GM03348 (cell line): ENCODE measurements at regions not wholly inside any gene's neighbourhood (a gene's known extent, or its start where the extent isn't known, plus 50 kb on each side); places are given as distances from the start of the nearest gene placed in this dataset.

Experiments used
- DNase-seq: peaks from one replicate; pipeline ENCODE4 v3.0.0; 2012; ENCODE audit warnings: low spot score

DNA sequence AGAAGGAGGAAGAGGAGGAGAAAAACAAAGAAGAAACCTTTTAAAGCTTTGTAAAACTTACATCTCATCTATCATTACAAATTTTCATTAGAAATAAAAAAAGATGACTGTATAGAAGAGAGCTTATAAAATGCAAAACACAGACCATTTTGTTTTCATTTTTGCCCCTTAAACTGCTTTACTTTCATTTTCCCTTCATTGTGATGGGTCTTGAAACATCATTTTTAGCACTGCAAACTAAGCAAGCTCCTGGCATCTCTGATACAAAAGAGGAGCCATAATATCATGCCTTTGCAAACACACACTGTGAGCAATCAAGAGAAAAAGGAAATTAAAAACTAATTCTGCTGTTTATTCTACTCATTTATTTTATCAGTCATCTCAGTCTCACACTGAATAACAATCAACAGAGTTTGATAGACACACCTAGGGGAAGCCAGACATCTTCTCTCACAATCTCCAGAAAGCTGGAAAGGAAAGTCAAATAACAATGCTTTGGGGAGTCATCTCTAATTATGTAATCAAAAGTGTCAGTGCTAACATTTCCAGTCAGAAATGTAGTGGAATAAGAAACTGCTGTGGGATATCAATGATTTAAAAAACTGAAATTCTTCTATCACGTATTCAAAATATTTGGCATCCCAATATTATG is 467.7 kb upstream of the FAT3 start:
- no peak for DNase-seq

DNA sequence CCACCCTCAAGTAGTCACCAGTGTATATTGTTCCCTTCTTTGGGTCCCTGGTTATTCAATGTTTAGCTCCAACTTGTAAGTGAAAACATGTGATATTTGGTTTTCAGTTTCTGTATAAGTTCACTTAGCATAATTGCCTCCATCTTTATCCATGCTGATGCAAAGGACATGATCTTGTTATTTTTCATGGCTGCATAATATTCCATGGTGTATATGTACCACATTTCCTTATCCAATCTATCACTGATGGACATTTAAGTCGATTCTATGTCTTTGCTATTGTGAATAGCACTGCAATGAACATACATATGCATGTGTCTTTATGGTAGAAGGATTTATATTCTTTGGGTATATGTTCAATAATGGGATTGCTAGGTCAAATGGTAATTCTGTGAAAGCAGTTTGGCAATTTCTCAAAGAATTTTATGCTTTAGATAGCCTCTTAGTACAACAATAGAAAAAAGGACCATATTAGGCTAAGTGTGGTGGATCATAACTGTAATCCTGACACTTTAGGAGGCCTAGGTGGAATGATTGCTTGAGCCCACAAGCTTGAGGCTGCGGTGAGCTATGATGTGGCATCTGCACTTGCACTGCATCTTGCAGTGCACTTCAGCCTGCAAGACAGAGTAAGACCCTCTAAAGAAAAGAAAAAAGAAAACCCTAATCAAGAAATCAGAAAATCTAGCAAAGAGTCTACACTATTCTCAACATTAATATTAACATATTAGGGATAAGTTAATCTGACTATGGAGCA is 468.5 kb upstream of the FAT3 start:
- no peak for DNase-seq

DNA sequence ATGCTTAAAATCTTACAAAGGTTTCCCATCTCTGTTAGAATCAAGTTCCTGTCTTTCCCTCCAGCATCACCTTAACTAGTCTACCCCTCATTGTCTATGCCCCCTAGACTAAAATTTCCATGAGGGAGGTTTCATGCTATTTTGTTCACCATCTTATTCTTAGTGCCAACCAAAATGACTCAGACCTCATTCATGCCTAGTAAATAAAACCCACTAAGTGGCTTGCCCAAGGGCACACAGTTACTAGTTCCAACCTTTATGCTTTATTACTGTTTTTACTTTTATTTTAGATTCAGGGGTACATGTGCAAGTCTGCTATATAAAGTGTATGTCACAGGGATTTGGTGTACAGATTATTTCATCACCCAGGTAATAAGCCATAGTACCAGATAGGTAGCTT is 469.1 kb upstream of the FAT3 start:
- DNase-seq = no peak

DNA sequence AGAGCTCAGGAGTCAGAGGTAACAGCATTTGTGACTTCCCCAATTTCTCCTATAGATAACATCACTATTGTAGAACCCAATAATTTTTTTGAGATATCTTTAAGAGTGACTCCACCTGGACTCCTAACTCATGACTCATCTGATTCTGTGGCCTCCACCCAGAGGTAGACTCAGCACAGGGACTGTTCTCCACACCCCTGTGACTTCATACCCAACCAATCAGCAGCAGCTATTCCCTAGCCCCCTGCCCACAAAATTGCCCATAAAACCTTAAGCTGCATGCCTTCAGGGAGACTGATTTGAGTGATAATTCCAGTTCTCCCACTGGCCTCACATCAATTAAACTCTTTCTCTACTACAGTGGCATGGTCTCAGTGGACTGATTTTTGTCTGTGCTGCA is 475.4 kb upstream of the FAT3 start:
- no peak for DNase-seq

DNA sequence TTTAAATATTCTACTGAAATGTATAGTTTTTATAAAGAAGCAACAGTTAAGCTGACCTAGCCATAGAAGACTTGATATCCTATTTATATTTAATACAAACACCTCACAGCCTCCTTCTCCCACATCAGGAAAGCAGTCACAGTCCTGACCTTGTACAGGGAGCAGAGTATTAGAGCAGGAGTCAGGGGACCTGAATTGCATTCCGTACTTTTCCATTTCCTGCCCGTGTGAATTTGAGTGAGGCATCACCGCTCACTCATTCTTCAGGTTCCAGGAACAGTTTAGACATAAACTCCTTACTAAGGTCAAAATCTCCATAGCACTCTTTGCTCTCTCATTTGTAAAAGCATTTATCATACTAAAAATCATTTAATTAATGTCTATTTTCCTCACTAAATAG is 482.5 kb upstream of the FAT3 start:
- DNase-seq = no peak

DNA sequence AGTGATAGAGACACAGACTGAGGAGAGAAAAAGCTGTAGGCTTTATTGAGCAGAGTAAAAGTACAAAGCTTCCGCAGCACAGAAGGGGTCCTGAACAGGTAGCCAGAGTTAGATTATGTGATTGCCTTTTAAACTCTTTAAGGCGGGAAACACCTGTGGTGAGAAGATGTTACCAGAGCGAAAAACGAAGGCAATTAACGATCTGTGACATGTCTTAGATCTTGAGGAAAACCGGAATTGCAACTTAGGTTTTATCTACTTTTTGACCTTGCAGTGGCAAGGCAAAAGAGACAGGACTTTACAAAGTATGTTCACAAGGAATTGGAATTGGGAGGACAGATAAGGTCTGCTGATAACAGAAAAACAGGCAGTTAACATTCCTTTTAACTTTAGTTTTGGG is 493.6 kb upstream of the FAT3 start:
- DNase-seq = no peak

DNA sequence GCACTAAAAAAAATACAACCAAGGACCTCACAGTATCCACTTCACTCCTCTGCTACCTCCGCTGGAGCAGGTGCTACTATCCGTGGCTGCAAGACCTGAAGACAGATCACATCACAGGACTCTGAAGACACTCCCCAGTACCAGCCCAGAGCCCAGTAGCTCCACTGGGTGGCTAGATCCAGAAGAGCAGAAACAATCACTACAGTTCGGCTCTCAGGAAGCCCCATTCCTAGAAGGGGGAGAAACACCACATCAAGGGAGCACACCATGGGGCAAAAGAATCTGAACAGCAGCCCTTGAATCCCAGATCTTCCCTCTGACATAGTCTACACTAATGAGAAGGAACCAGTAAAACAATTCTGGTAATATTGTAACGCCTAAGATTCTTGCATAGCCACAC is 494.0 kb upstream of the FAT3 start:
- DNase-seq = no peak

DNA sequence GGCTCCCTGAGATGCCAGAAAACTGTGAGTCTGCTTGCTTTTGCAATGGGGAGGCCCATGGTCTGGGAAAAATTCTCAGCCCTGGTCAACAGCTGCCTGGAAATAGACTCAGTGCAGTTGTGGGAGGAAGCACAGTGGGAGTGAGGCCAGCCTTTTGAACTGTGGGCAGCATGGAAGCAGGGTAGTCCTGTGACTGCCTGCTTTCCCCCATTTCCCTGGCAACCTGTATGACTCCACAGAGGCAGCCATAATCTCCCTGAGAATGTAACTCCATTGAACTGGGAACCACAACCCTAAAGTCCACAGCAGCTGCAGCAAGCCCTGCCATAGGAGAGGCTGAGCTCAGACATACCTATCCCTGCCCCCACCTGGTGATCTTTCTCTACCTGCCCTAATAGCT is 494.6 kb upstream of the FAT3 start:
- no peak for DNase-seq

DNA sequence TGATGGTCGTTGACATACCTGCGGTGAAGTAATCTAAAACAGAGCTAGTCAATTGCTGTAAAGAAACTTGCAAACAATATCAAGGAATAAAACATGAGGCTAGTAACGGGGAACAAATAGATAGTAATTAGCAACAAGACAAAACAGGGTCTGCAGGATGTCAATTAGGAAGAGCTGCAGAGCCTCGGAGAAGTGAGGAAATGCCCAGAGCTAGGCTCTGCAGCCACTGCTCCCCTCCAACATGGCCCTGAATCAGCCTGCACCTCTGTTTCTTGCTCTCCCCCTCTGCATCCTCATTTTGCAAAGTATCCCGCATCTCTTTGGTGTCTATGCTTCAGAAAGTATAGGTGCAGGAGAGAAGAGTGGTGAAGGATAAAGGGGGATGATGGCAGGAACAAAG is 507.4 kb upstream of the FAT3 start:
- no peak for DNase-seq

DNA sequence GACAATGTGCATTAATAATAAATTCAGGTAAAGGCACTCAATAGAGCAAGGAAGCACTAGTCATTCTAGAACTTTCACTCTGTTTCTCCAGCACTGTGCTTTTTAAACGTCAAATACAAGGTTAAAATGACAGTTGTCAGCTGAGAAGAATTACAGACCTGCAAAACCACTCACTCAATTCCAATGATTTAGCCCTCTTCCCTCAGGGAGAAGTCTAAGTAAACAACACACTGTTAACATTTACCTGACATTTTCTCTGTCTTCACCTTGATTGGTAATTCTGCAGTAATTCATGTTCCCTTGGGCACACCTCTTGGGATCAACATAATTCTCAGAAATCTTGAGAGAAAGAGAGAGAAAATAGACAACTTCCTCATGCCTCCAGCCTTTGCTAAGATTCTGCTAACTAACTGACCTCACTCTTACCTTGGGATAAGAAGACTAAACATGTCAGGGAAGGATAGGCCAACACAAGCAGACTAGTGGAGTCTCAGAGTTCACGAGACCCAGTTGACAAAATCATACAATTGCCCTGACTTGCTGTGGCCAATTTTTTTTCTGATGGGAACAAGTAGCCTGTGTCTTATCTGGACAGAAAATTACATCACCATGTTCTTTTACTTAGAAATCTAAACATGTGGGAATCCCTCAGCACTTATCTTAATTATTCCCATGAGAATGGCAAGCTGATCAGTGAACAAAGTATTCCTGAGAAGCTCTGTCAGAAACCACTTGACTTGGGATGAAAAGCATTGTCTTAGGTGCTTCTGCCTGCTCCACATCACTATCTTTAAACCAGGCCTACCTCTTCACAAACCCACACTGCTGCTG is 516.8 kb upstream of the FAT3 start:
- DNase-seq = no peak

DNA sequence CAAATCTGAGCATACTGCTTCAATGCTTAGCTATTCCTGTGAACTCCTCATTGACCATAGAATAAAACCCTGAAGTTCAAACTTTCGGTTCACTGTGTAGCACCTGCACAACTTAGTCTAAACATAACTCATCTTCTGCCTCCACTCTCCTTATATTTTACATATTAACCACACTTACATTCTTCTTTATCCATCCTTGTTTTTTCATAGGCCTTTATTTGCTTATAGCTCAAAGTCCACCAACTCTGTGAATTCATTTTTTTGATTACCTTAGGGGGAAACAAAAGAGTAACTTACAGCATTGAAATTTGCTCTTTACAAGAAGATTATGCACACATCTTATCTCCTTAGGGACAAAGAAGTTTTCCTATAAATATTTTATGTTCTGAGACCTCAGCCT is 521.6 kb upstream of the FAT3 start:
- DNase-seq = no peak

DNA sequence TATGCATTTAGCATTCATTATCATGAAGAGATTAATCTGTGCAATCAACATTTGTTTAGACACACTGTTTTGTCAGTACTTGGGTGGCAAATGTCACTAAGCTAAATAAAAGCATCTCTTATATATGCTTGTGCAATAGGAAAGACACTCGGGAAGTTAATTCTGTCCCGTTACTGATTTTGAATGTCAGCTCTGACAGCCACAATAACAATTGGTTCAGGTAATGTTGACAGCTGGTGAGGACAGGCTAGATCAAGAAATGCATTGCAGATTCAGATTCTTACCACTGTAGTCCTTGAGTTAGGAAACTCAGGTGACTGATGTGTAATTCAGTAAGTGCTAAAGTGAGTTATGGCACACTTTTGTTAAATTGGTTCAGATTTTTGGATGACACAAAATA is 523.8 kb upstream of the FAT3 start:
- no peak for DNase-seq

DNA sequence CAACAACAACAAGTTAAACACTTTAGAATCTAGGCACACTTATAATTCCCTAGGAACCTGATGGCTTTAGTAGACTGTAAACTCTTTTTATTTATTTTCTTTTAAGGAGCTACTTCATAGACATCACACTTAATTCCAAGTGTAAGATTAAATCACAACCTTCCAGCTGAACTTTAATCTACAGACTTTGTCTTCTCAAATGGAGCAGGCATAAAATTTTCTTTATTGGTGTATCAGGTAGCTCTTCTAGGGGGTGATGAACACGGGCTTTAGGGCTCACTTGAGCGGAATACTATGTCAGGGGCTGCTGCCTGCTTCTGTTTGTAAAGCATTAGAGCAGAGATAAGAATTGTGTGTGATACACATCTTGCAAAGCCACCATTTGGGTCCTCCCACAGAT is 525.8 kb upstream of the FAT3 start:
- DNase-seq = no peak

DNA sequence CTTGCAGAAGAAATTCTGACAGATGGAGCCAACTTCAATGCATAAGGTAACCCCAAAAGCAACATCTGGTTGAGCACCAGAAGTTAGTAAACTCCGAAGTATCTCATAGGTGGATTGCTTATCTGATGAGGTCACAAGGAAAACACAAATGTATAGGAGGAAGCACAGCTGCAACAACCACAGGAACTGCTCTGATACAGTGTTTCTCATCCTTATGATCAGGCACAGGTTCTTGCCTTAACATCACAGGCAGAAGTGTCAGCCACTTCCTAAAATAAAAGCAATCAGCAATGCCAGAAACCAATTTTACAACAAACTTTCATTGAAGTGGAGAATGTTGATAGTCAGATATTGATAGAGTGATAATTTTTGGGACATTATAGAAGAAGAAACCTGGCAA is 530.3 kb upstream of the FAT3 start:
- DNase-seq = no peak

DNA sequence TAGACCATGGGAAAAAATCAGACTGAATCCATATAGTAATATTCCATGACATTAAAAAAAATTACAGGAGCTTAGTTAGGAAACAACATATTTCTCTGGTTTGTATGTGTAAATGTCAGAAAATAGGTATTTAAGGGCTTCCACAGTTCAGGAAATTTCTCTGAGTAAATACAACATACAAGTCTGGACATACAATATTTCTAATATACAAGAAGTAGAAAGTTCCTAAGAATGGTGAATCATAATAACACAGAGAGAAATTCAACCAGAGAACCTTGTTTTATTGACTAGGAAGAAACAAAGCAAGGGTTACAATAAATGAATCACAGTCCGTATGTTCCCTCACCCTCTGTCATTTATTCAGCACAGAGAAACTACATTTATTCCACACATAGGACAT is 532.7 kb upstream of the FAT3 start:
- no peak for DNase-seq

DNA sequence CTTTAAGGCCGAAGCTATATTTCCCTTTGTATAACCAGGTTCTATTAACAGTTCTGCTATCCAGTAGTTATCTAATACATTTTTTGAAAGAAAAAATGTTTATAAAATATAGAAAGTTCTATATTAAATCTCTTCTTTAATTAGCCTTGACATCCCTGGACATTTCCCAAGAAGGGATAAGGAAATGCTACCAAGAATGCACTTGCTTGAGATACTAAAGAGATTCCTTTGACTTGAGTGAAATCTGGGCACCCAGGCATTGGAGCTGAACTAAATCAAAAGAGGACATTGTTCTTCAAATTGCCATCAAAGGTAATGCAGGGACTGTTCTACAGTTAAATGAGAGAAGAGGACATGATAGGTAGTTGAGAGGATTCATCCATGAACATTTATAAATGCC is 535.9 kb upstream of the FAT3 start:
- no peak for DNase-seq

DNA sequence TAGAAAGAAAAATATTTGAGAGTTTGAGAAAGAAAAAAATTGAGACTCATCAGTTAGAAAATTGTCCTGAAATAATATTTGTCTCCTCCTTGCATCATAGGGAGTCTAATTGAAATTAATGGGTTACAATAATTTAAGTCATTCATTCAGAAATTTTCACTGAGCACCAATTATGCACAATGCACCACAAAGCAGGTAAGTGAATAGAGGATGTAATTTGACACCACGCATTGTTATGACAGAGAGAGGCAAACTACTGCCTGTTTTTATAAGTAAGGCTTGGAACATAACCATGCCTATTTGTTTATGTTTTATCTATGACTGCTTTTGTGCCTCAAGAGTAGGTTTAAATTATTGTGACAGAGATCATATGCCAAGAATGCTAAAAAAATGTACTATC is 537.9 kb upstream of the FAT3 start:
- DNase-seq = no peak

DNA sequence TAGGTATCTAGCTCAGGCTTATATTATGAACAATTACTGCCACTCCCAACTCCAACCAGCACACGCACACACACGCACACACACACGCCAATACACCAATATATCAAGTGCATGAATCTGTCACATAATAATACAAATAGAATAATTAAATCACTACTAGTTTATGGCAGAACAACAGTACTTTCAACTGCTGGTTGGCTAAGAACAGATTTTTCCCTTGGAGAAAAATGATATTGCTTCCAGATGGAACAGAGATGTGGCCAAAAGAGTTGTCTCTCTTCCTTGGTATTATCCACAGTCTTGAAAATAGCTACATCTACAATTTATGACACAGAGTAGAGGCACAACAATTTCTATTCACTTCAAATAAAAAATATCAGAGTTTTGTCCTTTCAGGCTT is 538.3 kb upstream of the FAT3 start:
- no peak for DNase-seq

DNA sequence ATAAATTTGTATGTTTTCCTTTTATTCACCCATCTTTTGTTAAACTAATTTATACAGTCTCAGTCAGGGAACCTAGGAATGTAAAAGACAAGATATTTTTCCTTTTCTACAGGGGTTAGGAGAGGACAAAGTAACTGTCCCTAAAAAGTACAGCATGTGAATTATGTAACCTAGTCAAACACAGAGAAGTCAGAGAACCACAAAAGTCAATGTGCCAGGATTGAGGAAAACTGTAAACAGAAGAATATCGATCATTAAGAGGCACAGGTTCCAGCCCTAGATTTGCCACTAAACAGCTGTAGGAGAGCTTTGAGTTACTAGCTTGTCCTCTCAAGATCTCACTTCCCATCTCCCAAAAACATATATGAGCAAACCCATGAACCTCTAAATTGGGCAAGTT is 550.9 kb upstream of the FAT3 start:
- DNase-seq = no peak

DNA sequence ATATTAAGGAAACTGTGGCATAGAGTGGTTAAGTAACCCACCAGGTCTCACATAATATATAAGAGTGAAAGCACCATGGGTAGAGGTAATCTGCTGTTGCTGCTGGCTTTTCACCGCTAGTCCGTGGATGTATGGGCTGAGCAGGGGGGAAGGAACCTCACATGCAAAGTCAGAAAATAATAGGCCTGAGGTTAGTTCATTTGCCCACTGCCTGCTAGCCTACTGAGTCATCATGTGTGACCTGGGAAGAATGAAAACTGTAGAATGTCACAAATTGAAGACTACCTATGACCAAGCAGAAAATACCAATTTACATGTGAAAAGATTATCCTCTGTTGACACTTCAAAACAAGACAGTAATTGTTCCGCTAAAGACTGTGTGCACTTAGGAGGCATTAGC is 560.1 kb upstream of the FAT3 start:
- DNase-seq = no peak

DNA sequence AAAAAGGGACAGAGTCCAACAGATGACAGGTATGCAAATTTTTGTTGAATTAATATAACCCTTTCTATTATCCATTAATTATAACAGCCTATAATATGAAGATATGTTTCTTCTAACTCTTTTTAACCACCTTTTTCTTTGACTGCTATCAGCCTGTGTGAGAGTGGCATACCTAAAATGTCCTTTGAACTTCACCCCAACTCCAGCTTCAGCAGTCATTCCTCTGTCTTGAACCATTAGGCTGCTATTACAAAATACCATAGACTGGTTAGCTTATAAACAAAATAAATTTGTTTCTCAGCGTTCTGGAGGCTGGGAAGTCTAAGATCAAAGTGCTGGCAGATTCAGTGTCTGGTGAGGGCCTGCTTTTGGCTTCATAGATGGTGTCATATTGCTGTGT is 564.6 kb upstream of the FAT3 start:
- DNase-seq = no peak

DNA sequence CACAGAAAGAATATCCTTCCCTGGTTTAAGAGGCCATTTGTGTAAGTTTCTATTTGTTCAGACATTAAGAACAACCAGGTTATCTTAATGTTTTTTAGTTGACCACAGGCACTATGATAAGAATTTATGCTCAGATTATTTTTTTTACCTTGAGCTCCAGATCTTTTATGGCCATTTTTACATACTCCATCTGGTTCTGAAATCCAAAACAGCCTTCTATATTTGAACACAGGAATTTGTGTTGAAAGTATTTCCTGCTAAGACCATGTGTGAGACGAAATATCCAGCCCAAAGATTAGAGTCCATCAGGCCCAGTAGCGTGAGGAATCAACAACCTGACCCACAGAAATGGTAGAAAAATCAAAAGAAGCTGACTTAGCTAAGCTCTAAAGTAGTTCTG is 569.9 kb upstream of the FAT3 start:
- DNase-seq = no peak

DNA sequence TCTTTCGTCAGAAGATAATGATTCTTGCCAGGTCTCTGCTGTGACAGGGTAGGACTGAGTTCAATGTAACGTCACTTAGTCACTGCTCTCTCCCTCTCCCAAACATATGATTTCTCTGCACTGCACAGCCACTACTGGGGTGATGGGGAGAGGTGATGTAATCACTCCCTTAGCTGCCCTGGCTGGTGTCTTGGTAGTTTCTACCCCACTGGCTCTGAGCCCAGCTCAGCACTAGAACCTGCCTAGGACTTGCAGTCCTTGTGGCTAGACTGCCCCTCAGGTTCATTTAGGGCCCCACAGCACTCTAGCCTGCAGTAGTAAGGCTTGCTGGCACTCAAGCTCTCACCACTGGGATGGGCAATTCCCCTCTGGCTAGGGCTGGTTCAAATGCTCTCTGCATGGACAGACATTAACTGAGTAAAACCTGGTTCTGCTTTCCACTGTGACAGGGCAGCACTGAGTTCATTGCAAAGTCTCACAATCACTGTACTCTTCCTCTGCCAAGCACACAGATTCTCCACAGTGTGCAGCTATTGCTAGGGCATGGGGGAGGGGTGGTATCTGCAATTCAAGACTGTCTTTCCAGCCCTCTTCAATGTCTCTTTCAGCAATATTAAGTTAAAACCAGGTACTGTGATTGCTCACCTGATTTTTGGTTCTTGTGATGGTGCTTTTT is 571.4 kb upstream of the FAT3 start:
- no peak for DNase-seq
